ENCODE measurements at regions not wholly inside any gene's neighbourhood (a gene's known extent, or its start where the extent isn't known, plus 50 kb on each side); places are given as distances from the start of the nearest gene placed in this dataset.

- TF ChIP-seq CTCF (IDR thresholded peaks at IDR 0.05) (no peak), USF2 (CRISPR knock-in tag; IDR thresholded peaks at IDR 0.05) (no peak), NR2C2 (CRISPR knock-in tag; IDR thresholded peaks at IDR 0.05) (no peak), NFATC4 (CRISPR knock-in tag; IDR thresholded peaks at IDR 0.05) (no peak), FOXP1 (CRISPR knock-in tag; IDR thresholded peaks at IDR 0.05; ENCODE audit: borderline replicate concordance) (no peak), IRF2 (CRISPR knock-in tag; IDR thresholded peaks at IDR 0.05; ENCODE audit: borderline replicate concordance, low read depth) (no peak), SOX15 (CRISPR knock-in tag; IDR thresholded peaks at IDR 0.05) (no peak), PRDM15 (CRISPR knock-in tag; IDR thresholded peaks at IDR 0.05) (no peak), USF1 (CRISPR knock-in tag; IDR thresholded peaks at IDR 0.05) (no peak), ATF3 (CRISPR knock-in tag; conservative IDR thresholded peaks at IDR 0.05) (no peak)
- TF ChIP-seq, protein P1, sequence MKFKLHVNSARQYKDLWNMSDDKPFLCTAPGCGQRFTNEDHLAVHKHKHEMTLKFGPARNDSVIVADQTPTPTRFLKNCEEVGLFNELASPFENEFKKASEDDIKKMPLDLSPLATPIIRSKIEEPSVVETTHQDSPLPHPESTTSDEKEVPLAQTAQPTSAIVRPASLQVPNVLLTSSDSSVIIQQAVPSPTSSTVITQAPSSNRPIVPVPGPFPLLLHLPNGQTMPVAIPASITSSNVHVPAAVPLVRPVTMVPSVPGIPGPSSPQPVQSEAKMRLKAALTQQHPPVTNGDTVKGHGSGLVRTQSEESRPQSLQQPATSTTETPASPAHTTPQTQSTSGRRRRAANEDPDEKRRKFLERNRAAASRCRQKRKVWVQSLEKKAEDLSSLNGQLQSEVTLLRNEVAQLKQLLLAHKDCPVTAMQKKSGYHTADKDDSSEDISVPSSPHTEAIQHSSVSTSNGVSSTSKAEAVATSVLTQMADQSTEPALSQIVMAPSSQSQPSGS (CRISPR knock-in tag; IDR thresholded peaks at IDR 0.05; ENCODE audit: borderline replicate concordance, low read depth), result no peak
- TF ChIP-seq, protein P2, sequence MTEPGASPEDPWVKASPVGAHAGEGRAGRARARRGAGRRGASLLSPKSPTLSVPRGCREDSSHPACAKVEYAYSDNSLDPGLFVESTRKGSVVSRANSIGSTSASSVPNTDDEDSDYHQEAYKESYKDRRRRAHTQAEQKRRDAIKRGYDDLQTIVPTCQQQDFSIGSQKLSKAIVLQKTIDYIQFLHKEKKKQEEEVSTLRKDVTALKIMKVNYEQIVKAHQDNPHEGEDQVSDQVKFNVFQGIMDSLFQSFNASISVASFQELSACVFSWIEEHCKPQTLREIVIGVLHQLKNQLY (CRISPR knock-in tag; IDR thresholded peaks at IDR 0.05), result no peak
These were observed 232.5 kb downstream of the RAB11FIP4 start for GRCh38 chr17:31623990-31624389.

All from WTC11 (cell line).